IMR-90 (cell line): ENCODE measurements at regions not wholly inside any gene's neighbourhood (a gene's known extent, or its start where the extent isn't known, plus 50 kb on each side); places are given as distances from the start of the nearest gene placed in this dataset.

Experiments used
- ATAC-seq: fragments of 200-7000 bp; cut with Tn5 transposase; 2 replicates; pipeline ENCODE4 v1.9.1; 2020; ENCODE audit warnings: low read depth, mild to moderate bottlenecking, moderate library complexity
- BruUV-seq: library from RNA; stranded (reverse); fragments of 400-500 nt; replicated peaks from 2 replicates; lab custom pipeline; 2021; lab: Mats Ljungman, UMichigan
- CTCF ChIA-PET: fragments of 300-600 bp; formaldehyde crosslinking; extraction: SDS; loops from one replicate; lab custom pipeline; 2021; ENCODE audit warnings: antibody characterized with exemption; lab: Yijun Ruan, JAX
- POLR2A ChIA-PET: fragments of 300-600 bp; sonication (Branson Sonifier 250); formaldehyde crosslinking; loops from one replicate; lab custom pipeline; 2022; ENCODE audit warnings: antibody characterized with exemption; ENCODE audit not compliant: unreplicated experiment; lab: Charles Lee
- DNase-seq: peaks from one replicate; pipeline ENCODE4 v3.0.0; 2013
- H2AFZ ChIP-seq: replicated peaks from 2 replicates; pipeline ENCODE3; 2013; ENCODE audit warnings: low read length, mild to moderate bottlenecking; ENCODE audit not compliant: poor library complexity
- H2AK5ac ChIP-seq: 2 replicates; pipeline ENCODE4 v1.6.1; 2013; ENCODE audit warnings: low read depth, low read length, inconsistent platforms
- H2AK9ac ChIP-seq: replicated peaks from 2 replicates; pipeline ENCODE3; 2013; ENCODE audit warnings: mild to moderate bottlenecking, low read depth, low read length, moderate library complexity; ENCODE audit not compliant: poor library complexity
- H2BK120ac ChIP-seq: 2 replicates; pipeline ENCODE4 v1.6.1; 2013; ENCODE audit warnings: low read depth, low read length, inconsistent platforms
- H2BK15ac ChIP-seq: 3 replicates; pipeline ENCODE4 v1.6.1; 2013; ENCODE audit warnings: low read depth, low read length, inconsistent platforms
- H2BK20ac ChIP-seq: 2 replicates; pipeline ENCODE4 v1.6.1; 2013; ENCODE audit warnings: low read depth, mild to moderate bottlenecking, inconsistent platforms, low read length, moderate library complexity
- H2BK5ac ChIP-seq: 2 replicates; pipeline ENCODE4 v1.6.1; 2013; ENCODE audit warnings: mild to moderate bottlenecking, low read depth, low read length, inconsistent platforms; ENCODE audit not compliant: poor library complexity, severe bottlenecking
- H3K14ac ChIP-seq: replicated peaks from 2 replicates; pipeline ENCODE4 v1.6.1; 2013; ENCODE audit warnings: low read depth, low read length, inconsistent platforms
- H3K18ac ChIP-seq: 2 replicates; pipeline ENCODE4 v1.6.1; 2013; ENCODE audit warnings: low read depth, low read length, control low read depth
- H3K23ac ChIP-seq: 2 replicates; pipeline ENCODE4 v1.6.1; 2013; ENCODE audit warnings: low read depth, low read length, inconsistent platforms
- H3K27ac ChIP-seq: 2 replicates; pipeline ENCODE4 v1.5.1; 2013; ENCODE audit warnings: mild to moderate bottlenecking, control low read depth, low read length; ENCODE audit not compliant: insufficient read depth
- H3K27me3 ChIP-seq: 2 replicates; pipeline ENCODE4 v1.6.1; 2013; ENCODE audit warnings: low read length; ENCODE audit not compliant: control insufficient read depth, insufficient read depth
- H3K36me3 ChIP-seq: 2 replicates; pipeline ENCODE4 v1.6.1; 2013; ENCODE audit warnings: low read length, mixed read lengths; ENCODE audit not compliant: control insufficient read depth, insufficient read depth
- H3K4ac ChIP-seq: 2 replicates; pipeline ENCODE4 v1.6.1; 2013; ENCODE audit warnings: low read depth, low read length, inconsistent platforms
- H3K4me1 ChIP-seq: 2 replicates; pipeline ENCODE4 v1.6.1; 2013; ENCODE audit warnings: low read length, mixed read lengths; ENCODE audit not compliant: control insufficient read depth, insufficient read depth
- H3K4me2 ChIP-seq: 2 replicates; pipeline ENCODE4 v1.6.1; 2013; ENCODE audit warnings: low read depth, mild to moderate bottlenecking, control low read depth, low read length, moderate library complexity
- H3K4me3 ChIP-seq: 2 replicates; pipeline ENCODE4 v1.5.1; 2013; ENCODE audit warnings: low read depth, mild to moderate bottlenecking, control low read depth, low read length, moderate library complexity; ENCODE audit not compliant: insufficient read depth
- H3K56ac ChIP-seq: 2 replicates; pipeline ENCODE4 v1.6.1; 2013; ENCODE audit warnings: low read length, inconsistent platforms; ENCODE audit not compliant: insufficient read depth; ENCODE audit errors: extremely low read depth
- H3K79me1 ChIP-seq, 2 experiments: 2 replicates each; pipeline ENCODE4 v1.6.1; 2013; ENCODE audit warnings: low read length in 2 of 2, inconsistent platforms in 1 of 2, low read depth in 1 of 2
- H3K9ac ChIP-seq: 2 replicates; pipeline ENCODE4 v1.6.1; 2013; ENCODE audit warnings: low read depth, low read length, control low read depth
- H3K9me1 ChIP-seq: 2 replicates; pipeline ENCODE4 v1.6.1; 2013; ENCODE audit warnings: low read length, inconsistent platforms; ENCODE audit not compliant: insufficient read depth
- H3K9me3 ChIP-seq: 2 replicates; pipeline ENCODE4 v1.6.1; 2013; ENCODE audit warnings: low read length; ENCODE audit not compliant: control insufficient read depth, insufficient read depth
- H4K20me1 ChIP-seq: 2 replicates; pipeline ENCODE4 v1.6.1; 2013; ENCODE audit warnings: low read length, inconsistent platforms; ENCODE audit not compliant: insufficient read depth
- H4K5ac ChIP-seq: 2 replicates; pipeline ENCODE4 v1.6.1; 2013; ENCODE audit warnings: mild to moderate bottlenecking, low read depth, low read length, control low read depth
- H4K8ac ChIP-seq, 2 experiments: 2 replicates each; pipeline ENCODE4 v1.6.1; 2013; ENCODE audit warnings: low read depth in 2 of 2, low read length in 2 of 2, control low read depth in 1 of 2, inconsistent platforms in 1 of 2
- H4K91ac ChIP-seq: 2 replicates; pipeline ENCODE4 v1.6.1; 2013; ENCODE audit warnings: low read depth, low read length, inconsistent platforms; ENCODE audit not compliant: insufficient read depth
- BHLHE40 ChIP-seq: fragments of 150-350 bp; IDR thresholded peaks from 2 replicates; pipeline ENCODE4 v1.6.1; 2016; ENCODE audit warnings: mild to moderate bottlenecking, low read depth, low read length
- CEBPB ChIP-seq: IDR thresholded peaks from 2 replicates; pipeline ENCODE4 v1.6.1; 2012; ENCODE audit warnings: low read depth, low read length, improper control_type of control experiment
- CHD1 ChIP-seq: IDR thresholded peaks from 2 replicates; pipeline ENCODE4 v1.6.1; 2012; ENCODE audit warnings: low read depth, low read length, improper control_type of control experiment
- FOS ChIP-seq: fragments of 150-350 bp; IDR thresholded peaks from 2 replicates; pipeline ENCODE4 v1.6.1; 2016; ENCODE audit warnings: low read depth, low read length
- MAFK ChIP-seq: IDR thresholded peaks from 2 replicates; pipeline ENCODE4 v1.6.1; 2012; ENCODE audit warnings: low read depth, low read length, improper control_type of control experiment
- MAZ ChIP-seq: IDR thresholded peaks from 2 replicates; pipeline ENCODE4 v1.6.1; 2012; ENCODE audit warnings: low read depth, mild to moderate bottlenecking, low read length, improper control_type of control experiment, moderate library complexity, borderline replicate concordance
- MXI1 ChIP-seq: IDR thresholded peaks from 2 replicates; pipeline ENCODE4 v1.6.1; 2012; ENCODE audit warnings: low read depth, mild to moderate bottlenecking, low read length, moderate library complexity, borderline replicate concordance
- NFE2L2 ChIP-seq: fragments of 150-350 bp; IDR thresholded peaks from 2 replicates; pipeline ENCODE4 v1.6.1; 2016; ENCODE audit warnings: low read depth, mild to moderate bottlenecking, low read length
- POLR2A ChIP-seq: IDR thresholded peaks from 2 replicates; pipeline ENCODE4 v1.6.1; 2012; ENCODE audit warnings: mild to moderate bottlenecking, low read depth, low read length
- RAD21 ChIP-seq: IDR thresholded peaks from 2 replicates; pipeline ENCODE4 v1.6.1; 2012; ENCODE audit warnings: low read length, improper control_type of control experiment
- RCOR1 ChIP-seq: IDR thresholded peaks from 2 replicates; pipeline ENCODE4 v1.6.1; 2012; ENCODE audit warnings: mild to moderate bottlenecking, low read length, improper control_type of control experiment; ENCODE audit not compliant: insufficient replicate concordance
- RFX5 ChIP-seq: IDR thresholded peaks from 2 replicates; pipeline ENCODE4 v1.8.0; 2012; ENCODE audit warnings: low read depth, mild to moderate bottlenecking, low read length, moderate library complexity
- SMC3 ChIP-seq: fragments of 150-350 bp; IDR thresholded peaks from 2 replicates; pipeline ENCODE4 v1.6.1; 2016; ENCODE audit warnings: low read depth, mild to moderate bottlenecking, antibody characterized with exemption, low read length, moderate library complexity
- WGBS, 2 experiments: methylation state at CpG; one replicate each; pipeline versions ENCODE4 v1.1.5 to v1.1.7; 2013; ENCODE audit warnings: missing lambda C conversion rate in 2 of 2; ENCODE audit not compliant: insufficient read length in 1 of 2; ENCODE audit errors: extremely low coverage in 2 of 2; 5-methylcytosine and 5-hydroxymethylcytosine counted together
- dilution Hi-C: fragments of 300-500 bp; cut with HindIII; formaldehyde crosslinking; loops from one replicate; pipeline ENCODE4 v1.14.3; 2018; ENCODE audit warnings: low sequenced_read_pairs; ENCODE audit not compliant: unreplicated experiment
- in situ Hi-C: fragments of 300-500 bp; cut with MboI; formaldehyde crosslinking; loops from 3 replicates; pipeline ENCODE4 v1.14.3; 2019; ENCODE audit warnings: low sequenced_read_pairs, inconsistent platforms, mixed read lengths
- intact Hi-C: fragments of 100-400 bp; cut with micrococcal nuclease; formaldehyde crosslinking; loops from 2 replicates; pipeline ENCODE4 v1.10.0; 2022
- TF ChIP-seq, protein P1 (sequence below): fragments of 150-350 bp; IDR thresholded peaks from 2 replicates; pipeline ENCODE4 v1.6.1; 2017; ENCODE audit warnings: mild to moderate bottlenecking, antibody characterized with exemption, low read length, low read depth
- TF ChIP-seq, protein P2 (sequence below): fragments of 150-350 bp; IDR thresholded peaks from 2 replicates; pipeline ENCODE4 v1.6.1; 2016; ENCODE audit warnings: low read depth, mild to moderate bottlenecking, low read length, moderate library complexity, borderline replicate concordance
- TF ChIP-seq, protein P3 (sequence below): conservative IDR thresholded peaks from 2 replicates; pipeline ENCODE4 v1.5.1; 2012; ENCODE audit warnings: mild to moderate bottlenecking, low read depth, low read length, improper control_type of control experiment

DNA sequence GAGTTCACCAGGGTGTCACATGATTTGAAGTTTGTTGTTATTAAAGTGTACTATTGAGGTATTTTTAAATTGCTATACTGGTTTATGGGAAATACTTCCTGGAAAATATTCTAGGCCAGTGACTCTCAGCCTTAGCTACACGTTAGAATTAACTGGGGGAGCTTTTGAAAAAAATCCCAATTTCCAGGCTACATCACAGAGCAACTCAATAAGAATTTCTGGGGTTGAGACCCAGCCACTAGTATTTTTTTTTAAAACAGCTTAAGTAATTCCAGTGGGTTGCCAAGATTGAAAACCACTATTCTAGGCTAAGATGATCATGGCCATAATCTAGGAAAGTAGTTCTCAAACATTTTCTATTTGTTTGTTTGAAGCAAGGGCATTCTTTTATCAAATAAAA is 142.9 kb upstream of the GRIA1 start:
- Histone ChIP-seq H4K91ac (no peak overlapping the region), H3K14ac (no peak overlapping the region), H2BK20ac (no peak overlapping the region), H3K79me1 (no peaks in the 10 kb centered on the region), H3K23ac (no peak overlapping the region), H3K4me3 (no peak overlapping the region), H2BK120ac (no peak overlapping the region), H3K36me3 (no peaks in the 10 kb centered on the region), H3K56ac (no peak overlapping the region), H3K9me1 (no peaks in the 10 kb centered on the region), H4K8ac (no peak overlapping the region), H3K18ac (no peak overlapping the region), H4K5ac (no peak overlapping the region), H3K27me3 (no peaks in the 10 kb centered on the region), H2AFZ (no peak overlapping the region), H3K4me2 (no peak overlapping the region), H3K9ac (no peak overlapping the region), H2AK9ac (no peak overlapping the region), H4K20me1 (no peaks in the 10 kb centered on the region), H3K4ac (no peak overlapping the region), H3K4me1 (no peaks in the 10 kb centered on the region), H3K9me3 (no peaks in the 10 kb centered on the region; the same call in 1 of the 2 replicates), H3K27ac (no peak overlapping the region), H2AK5ac (no peak overlapping the region), H2BK5ac (no peak overlapping the region), H2BK15ac (no peak overlapping the region)
- ChIA-PET CTCF (no interaction called here), POLR2A (no interaction called here)
- intact Hi-C loops (no loop called here), dilution Hi-C loops (no loop called here), in situ Hi-C loops (no loop called here)
- DNase-seq (no peak), ATAC-seq (no peak)
- no TSS peak for BruUV-seq
- no CpG with 5 or more reads among the region's 1 CpG for WGBS, 2 experiments
- no peak for TF ChIP-seq CEBPB
- TF ChIP-seq RCOR1 = no peak
- TF ChIP-seq POLR2A = no peak
- TF ChIP-seq MAFK = no peak
- no peak for TF ChIP-seq FOS
- TF ChIP-seq, protein P1, sequence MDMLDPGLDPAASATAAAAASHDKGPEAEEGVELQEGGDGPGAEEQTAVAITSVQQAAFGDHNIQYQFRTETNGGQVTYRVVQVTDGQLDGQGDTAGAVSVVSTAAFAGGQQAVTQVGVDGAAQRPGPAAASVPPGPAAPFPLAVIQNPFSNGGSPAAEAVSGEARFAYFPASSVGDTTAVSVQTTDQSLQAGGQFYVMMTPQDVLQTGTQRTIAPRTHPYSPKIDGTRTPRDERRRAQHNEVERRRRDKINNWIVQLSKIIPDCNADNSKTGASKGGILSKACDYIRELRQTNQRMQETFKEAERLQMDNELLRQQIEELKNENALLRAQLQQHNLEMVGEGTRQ = no peak
- no peak for TF ChIP-seq SMC3
- no peak for TF ChIP-seq CHD1
- no peak for TF ChIP-seq MXI1
- no peak for TF ChIP-seq BHLHE40
- TF ChIP-seq RAD21 = no peak
- TF ChIP-seq RFX5 = no peak
- no peak for TF ChIP-seq MAZ
- TF ChIP-seq NFE2L2 = no peak
- TF ChIP-seq, protein P2, sequence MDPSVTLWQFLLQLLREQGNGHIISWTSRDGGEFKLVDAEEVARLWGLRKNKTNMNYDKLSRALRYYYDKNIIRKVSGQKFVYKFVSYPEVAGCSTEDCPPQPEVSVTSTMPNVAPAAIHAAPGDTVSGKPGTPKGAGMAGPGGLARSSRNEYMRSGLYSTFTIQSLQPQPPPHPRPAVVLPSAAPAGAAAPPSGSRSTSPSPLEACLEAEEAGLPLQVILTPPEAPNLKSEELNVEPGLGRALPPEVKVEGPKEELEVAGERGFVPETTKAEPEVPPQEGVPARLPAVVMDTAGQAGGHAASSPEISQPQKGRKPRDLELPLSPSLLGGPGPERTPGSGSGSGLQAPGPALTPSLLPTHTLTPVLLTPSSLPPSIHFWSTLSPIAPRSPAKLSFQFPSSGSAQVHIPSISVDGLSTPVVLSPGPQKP = no peak
- TF ChIP-seq, protein P3, sequence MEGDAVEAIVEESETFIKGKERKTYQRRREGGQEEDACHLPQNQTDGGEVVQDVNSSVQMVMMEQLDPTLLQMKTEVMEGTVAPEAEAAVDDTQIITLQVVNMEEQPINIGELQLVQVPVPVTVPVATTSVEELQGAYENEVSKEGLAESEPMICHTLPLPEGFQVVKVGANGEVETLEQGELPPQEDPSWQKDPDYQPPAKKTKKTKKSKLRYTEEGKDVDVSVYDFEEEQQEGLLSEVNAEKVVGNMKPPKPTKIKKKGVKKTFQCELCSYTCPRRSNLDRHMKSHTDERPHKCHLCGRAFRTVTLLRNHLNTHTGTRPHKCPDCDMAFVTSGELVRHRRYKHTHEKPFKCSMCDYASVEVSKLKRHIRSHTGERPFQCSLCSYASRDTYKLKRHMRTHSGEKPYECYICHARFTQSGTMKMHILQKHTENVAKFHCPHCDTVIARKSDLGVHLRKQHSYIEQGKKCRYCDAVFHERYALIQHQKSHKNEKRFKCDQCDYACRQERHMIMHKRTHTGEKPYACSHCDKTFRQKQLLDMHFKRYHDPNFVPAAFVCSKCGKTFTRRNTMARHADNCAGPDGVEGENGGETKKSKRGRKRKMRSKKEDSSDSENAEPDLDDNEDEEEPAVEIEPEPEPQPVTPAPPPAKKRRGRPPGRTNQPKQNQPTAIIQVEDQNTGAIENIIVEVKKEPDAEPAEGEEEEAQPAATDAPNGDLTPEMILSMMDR = no peak
